OCI-LY7 (cell line): ENCODE measurements at regions not wholly inside any gene's neighbourhood (a gene's known extent, or its start where the extent isn't known, plus 50 kb on each side); places are given as distances from the start of the nearest gene placed in this dataset.

Experiments used
- BruUV-seq: library from RNA; stranded (reverse); fragments of 400-500 nt; replicated peaks from 2 replicates; lab custom pipeline; 2021; lab: Mats Ljungman, UMichigan
- CTCF ChIA-PET: fragments of 300-600 bp; sonication (Branson Sonifier 250); formaldehyde crosslinking; loops from one replicate; lab custom pipeline; 2022; ENCODE audit warnings: antibody characterized with exemption; ENCODE audit not compliant: unreplicated experiment; lab: Charles Lee
- POLR2A ChIA-PET: fragments of 300-600 bp; sonication (Branson Sonifier 250); formaldehyde crosslinking; loops from one replicate; lab custom pipeline; 2022; ENCODE audit warnings: antibody characterized with exemption; lab: Charles Lee
- DNase-seq: peaks from one replicate; pipeline ENCODE4 v3.0.0-alpha.2; 2015; ENCODE audit warnings: low spot score
- H2AFZ ChIP-seq: fragments of 200-600 bp; sonication (generic), shearing (Covaris generic); 2 replicates; pipeline ENCODE4 v1.6.1; 2014; ENCODE audit warnings: mild to moderate bottlenecking, antibody characterized with exemption, low read length, moderate library complexity
- H3K27ac ChIP-seq: fragments of 200-600 bp; sonication (generic); 2 replicates; pipeline ENCODE4 v1.5.1; 2014; ENCODE audit warnings: mixed run types, low read depth, mild to moderate bottlenecking, moderate library complexity, low read length, inconsistent platforms; ENCODE audit not compliant: poor library complexity, severe bottlenecking
- H3K36me3 ChIP-seq: fragments of 200-600 bp; sonication (generic); 2 replicates; pipeline ENCODE4 v1.6.1; 2014; ENCODE audit warnings: mild to moderate bottlenecking, antibody characterized with exemption, low read length, moderate library complexity, mixed read lengths; ENCODE audit not compliant: insufficient read depth
- H3K4me1 ChIP-seq: fragments of 200-600 bp; sonication (generic); 2 replicates; pipeline ENCODE4 v1.5.1; 2014; ENCODE audit warnings: mild to moderate bottlenecking, low read length; ENCODE audit not compliant: insufficient read depth, poor library complexity, severe bottlenecking
- H3K4me2 ChIP-seq: fragments of 200-600 bp; sonication (generic); 2 replicates; pipeline ENCODE4 v1.6.1; 2014; ENCODE audit warnings: mild to moderate bottlenecking, low read length
- H3K4me3 ChIP-seq: fragments of 200-600 bp; sonication (generic); 2 replicates; pipeline ENCODE4 v1.5.1; 2014; ENCODE audit warnings: mild to moderate bottlenecking, low read depth, low read length; ENCODE audit not compliant: poor library complexity, severe bottlenecking
- H3K79me2 ChIP-seq: fragments of 200-600 bp; sonication (generic); 2 replicates; pipeline ENCODE4 v1.6.1; 2016; ENCODE audit warnings: low read depth, mild to moderate bottlenecking, low read length, moderate library complexity, mixed read lengths; ENCODE audit not compliant: insufficient read depth
- H3K9me2 ChIP-seq: fragments of 200-600 bp; sonication (generic); 2 replicates; pipeline ENCODE4 v1.6.1; 2016; ENCODE audit warnings: mild to moderate bottlenecking, low read length, mixed read lengths; ENCODE audit not compliant: insufficient read depth
- H3K9me3 ChIP-seq: fragments of 200-600 bp; sonication (generic); 2 replicates; pipeline ENCODE4 v1.6.1; 2014; ENCODE audit warnings: mild to moderate bottlenecking, mixed run types, low read length, mixed read lengths
- H4K20me1 ChIP-seq: fragments of 200-600 bp; sonication (generic); 2 replicates; pipeline ENCODE4 v1.6.1; 2014; ENCODE audit warnings: mild to moderate bottlenecking, antibody characterized with exemption, low read length, moderate library complexity, mixed read lengths; ENCODE audit not compliant: insufficient read depth
- EZH2phosphoT487 ChIP-seq: fragments of 200-600 bp; sonication (generic); IDR thresholded peaks from 2 replicates; pipeline ENCODE4 v1.6.1; 2018; ENCODE audit warnings: low read depth, borderline replicate concordance, mild to moderate bottlenecking, mixed run types, antibody characterized with exemption, low read length, moderate library complexity, mixed read lengths
- intact Hi-C: fragments of 100-400 bp; cut with micrococcal nuclease; formaldehyde crosslinking; loops from one replicate; pipeline ENCODE4 v1.10.0; 2022; ENCODE audit not compliant: unreplicated experiment
- TF ChIP-seq, protein P1 (sequence below): fragments of 200-600 bp; sonication (generic); conservative IDR thresholded peaks from 2 replicates; pipeline ENCODE4 v1.5.1; 2014; ENCODE audit warnings: mild to moderate bottlenecking, antibody characterized with exemption, low read length, moderate library complexity, mixed read lengths

DNA sequence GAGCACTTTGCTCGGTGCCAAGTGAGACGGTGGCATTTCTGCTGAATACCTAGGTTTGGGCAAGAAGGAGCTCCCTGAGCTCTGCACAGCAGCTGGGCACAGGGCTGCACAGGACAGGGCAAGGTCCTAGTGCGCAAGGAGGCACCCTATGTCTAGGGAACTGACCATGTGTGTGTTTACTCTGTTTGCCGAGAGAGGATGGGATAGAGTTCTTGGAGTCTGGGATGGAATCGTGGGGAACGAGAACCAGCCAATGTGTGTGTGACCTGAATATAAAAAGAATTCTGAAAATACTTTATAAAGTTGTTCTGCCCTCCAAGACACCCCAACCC, 179.5 kb upstream of the NECTIN1 start:
- TF ChIP-seq, protein P1, sequence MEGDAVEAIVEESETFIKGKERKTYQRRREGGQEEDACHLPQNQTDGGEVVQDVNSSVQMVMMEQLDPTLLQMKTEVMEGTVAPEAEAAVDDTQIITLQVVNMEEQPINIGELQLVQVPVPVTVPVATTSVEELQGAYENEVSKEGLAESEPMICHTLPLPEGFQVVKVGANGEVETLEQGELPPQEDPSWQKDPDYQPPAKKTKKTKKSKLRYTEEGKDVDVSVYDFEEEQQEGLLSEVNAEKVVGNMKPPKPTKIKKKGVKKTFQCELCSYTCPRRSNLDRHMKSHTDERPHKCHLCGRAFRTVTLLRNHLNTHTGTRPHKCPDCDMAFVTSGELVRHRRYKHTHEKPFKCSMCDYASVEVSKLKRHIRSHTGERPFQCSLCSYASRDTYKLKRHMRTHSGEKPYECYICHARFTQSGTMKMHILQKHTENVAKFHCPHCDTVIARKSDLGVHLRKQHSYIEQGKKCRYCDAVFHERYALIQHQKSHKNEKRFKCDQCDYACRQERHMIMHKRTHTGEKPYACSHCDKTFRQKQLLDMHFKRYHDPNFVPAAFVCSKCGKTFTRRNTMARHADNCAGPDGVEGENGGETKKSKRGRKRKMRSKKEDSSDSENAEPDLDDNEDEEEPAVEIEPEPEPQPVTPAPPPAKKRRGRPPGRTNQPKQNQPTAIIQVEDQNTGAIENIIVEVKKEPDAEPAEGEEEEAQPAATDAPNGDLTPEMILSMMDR = no peak
- TF ChIP-seq EZH2phosphoT487 = no peak
- Histone ChIP-seq H3K9me2 (no peaks in the 10 kb centered on the region), H3K4me1 (no peaks in the 10 kb centered on the region), H3K36me3 (no peaks in the 10 kb centered on the region), H3K9me3 (no peaks in the 10 kb centered on the region), H3K4me2 (no peak overlapping the region), H3K27ac (no peak overlapping the region), H3K79me2 (no peaks in the 10 kb centered on the region), H2AFZ (no peak overlapping the region), H3K4me3 (no peak overlapping the region), H4K20me1 (no peaks in the 10 kb centered on the region)
- intact Hi-C loops = no loop called here
- BruUV-seq = no TSS peak
- CTCF ChIA-PET = no interaction called here
- no peak for DNase-seq
- POLR2A ChIA-PET = no interaction called here

DNA sequence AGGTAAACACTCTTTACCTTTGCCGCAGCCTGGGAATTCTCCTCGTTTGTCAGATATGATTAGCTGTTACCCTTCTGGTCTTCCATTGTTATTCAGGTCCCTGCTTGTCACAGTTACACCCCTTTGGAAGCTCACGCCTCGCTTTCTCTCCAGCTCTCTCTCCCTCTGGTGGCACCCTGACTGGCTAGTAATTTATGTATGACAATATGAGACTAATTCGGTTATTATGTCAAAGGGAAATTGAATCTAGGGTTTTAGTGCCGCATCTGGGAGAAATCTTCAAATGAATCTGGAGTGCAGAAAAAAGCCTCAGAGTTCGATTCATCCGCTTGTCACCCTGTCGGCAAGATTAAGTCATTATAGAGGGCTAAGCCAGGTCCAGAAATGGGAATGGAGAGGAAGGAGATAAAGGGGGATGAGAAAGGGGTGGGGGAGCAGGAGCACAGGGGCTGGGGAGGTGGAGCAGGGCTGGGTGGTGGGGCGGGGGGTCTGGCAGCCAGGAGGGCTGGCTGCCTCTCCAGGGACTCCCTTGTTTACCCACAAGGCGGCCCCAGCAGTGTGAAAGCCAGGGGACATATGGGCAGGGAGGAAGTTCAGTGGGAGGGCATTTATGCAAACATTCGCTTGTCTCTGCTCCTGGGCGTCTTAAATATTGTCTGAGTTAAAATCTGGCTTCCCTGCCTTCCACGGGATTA, 179.0 kb upstream of the NECTIN1 start:
- POLR2A ChIA-PET = no interaction called here
- Histone ChIP-seq H3K4me2 (no peak overlapping the region), H4K20me1 (no peaks in the 10 kb centered on the region), H3K27ac (no peak overlapping the region), H3K79me2 (no peaks in the 10 kb centered on the region), H2AFZ (no peak overlapping the region), H3K9me3 (no peaks in the 10 kb centered on the region), H3K9me2 (no peaks in the 10 kb centered on the region), H3K4me3 (no peak overlapping the region), H3K36me3 (no peaks in the 10 kb centered on the region), H3K4me1 (no peaks in the 10 kb centered on the region)
- no peak for TF ChIP-seq EZH2phosphoT487
- TF ChIP-seq, protein P1 = no peak
- BruUV-seq = no TSS peak
- no peak for DNase-seq
- CTCF ChIA-PET = no interaction called here
- intact Hi-C loops = no loop called here

DNA sequence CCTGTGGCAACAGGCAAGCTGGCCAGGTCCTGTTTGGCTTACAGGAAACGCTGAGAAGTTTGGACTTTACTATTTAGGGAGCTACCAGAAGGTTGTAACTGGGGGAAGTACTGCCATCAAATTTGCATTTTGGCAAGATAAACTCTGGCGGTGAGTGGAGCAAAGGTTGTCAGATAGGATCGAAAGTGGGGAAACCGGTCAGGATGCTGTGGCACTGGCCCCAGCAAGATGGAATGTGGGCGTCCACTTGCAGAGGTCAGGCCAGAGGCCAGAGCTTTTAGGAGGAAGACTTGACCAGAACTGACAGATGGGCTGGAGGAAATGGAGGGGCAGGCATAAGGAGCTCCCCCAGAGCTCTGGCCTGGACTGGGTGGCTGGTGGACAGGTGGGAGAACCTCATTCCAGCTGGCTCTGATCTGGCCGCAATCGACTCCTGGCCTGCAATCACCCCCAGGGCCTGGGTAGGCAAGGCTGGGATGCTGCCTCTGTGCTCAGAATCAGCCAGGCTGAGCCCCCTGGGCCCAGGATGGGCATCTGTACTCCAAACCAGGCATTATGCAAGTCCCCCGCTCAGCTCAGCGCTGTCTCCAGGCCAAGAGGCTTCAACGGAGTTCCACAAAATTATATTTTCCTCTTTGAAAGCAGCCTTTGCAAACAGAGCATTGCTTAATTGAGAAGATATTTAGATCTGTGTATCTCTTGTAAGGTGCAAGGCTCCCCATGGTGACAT, 178.3 kb upstream of the NECTIN1 start:
- POLR2A ChIA-PET = no interaction called here
- Histone ChIP-seq H3K4me2 (no peak overlapping the region), H3K4me3 (no peak overlapping the region), H2AFZ (no peak overlapping the region), H4K20me1 (no peaks in the 10 kb centered on the region), H3K4me1 (no peaks in the 10 kb centered on the region), H3K9me2 (no peaks in the 10 kb centered on the region), H3K79me2 (no peaks in the 10 kb centered on the region), H3K27ac (no peak overlapping the region), H3K36me3 (no peaks in the 10 kb centered on the region), H3K9me3 (no peaks in the 10 kb centered on the region)
- BruUV-seq = no TSS peak
- CTCF ChIA-PET = no interaction called here
- no peak for DNase-seq
- TF ChIP-seq EZH2phosphoT487 = no peak
- TF ChIP-seq, protein P1 = no peak
- intact Hi-C loops = no loop called here
